Fibroblast of lung (primary cell): ENCODE measurements at regions not wholly inside any gene's neighbourhood (a gene's known extent, or its start where the extent isn't known, plus 50 kb on each side); places are given as distances from the start of the nearest gene placed in this dataset.
"Not testable (repeated sequence)": the region's sequence is repeated elsewhere in the genome, so short reads cannot be mapped to it uniquely, and the experiment has no call there.

Experiments used
- DNase-seq, 2 donors: peaks; one replicate each; pipeline versions ENCODE4 v3.0.0 to v3.0.0-alpha.2; 2010; ENCODE audit warnings: low read depth in 2 of 2
- H2AFZ ChIP-seq: 2 replicates; pipeline ENCODE4 v1.5.1; 2012; ENCODE audit warnings: low read length, control low read depth, inconsistent platforms
- H3K27ac ChIP-seq: 2 replicates; pipeline ENCODE4 v1.5.1; 2011; ENCODE audit warnings: low read length, control low read depth; ENCODE audit not compliant: insufficient read depth
- H3K27me3 ChIP-seq: 2 replicates; pipeline ENCODE4 v1.5.1; 2011; ENCODE audit warnings: mild to moderate bottlenecking, low read length; ENCODE audit not compliant: control insufficient read depth, insufficient read depth
- H3K36me3 ChIP-seq: 2 replicates; pipeline ENCODE4 v1.5.1; 2011; ENCODE audit warnings: low read length; ENCODE audit not compliant: control insufficient read depth, insufficient read depth
- H3K4me1 ChIP-seq: 2 replicates; pipeline ENCODE4 v1.5.1; 2011; ENCODE audit warnings: low read length; ENCODE audit not compliant: control insufficient read depth, insufficient read depth; ENCODE audit errors: extremely low read depth
- H3K4me2 ChIP-seq: 2 replicates; pipeline ENCODE4 v1.5.1; 2011; ENCODE audit warnings: low read length, control low read depth; ENCODE audit not compliant: insufficient read depth; ENCODE audit errors: extremely low read depth
- H3K4me3 ChIP-seq, 4 experiments: fragments of 200-600 bp in 1 of 4; sonication (generic) in 1 of 4; replicated peaks in 1 of 4; 2 replicates each; pipeline ENCODE4 v1.5.1; 2011 to 2016; ENCODE audit warnings: low read length in 4 of 4, low read depth in 3 of 4, mild to moderate bottlenecking in 3 of 4, control low read depth in 2 of 4, inconsistent platforms in 1 of 4, mixed read lengths in 1 of 4; ENCODE audit not compliant: insufficient read depth in 1 of 4; ENCODE audit errors: control extremely low read depth in 1 of 4
- H3K79me2 ChIP-seq: 2 replicates; pipeline ENCODE4 v1.5.1; 2012; ENCODE audit warnings: mild to moderate bottlenecking, low read length, inconsistent platforms; ENCODE audit not compliant: control insufficient read depth, insufficient read depth
- H3K9ac ChIP-seq: 2 replicates; pipeline ENCODE4 v1.5.1; 2011; ENCODE audit warnings: mild to moderate bottlenecking, low read length, control low read depth; ENCODE audit not compliant: insufficient read depth
- H3K9me3 ChIP-seq: 2 replicates; pipeline ENCODE4 v1.5.1; 2012; ENCODE audit warnings: low read depth, low read length; ENCODE audit not compliant: control insufficient read depth, insufficient read depth
- H4K20me1 ChIP-seq: 2 replicates; pipeline ENCODE4 v1.5.1; 2011; ENCODE audit warnings: low read length; ENCODE audit not compliant: control insufficient read depth, insufficient read depth; ENCODE audit errors: extremely low read depth
- CTCF ChIP-seq, 2 donors: IDR thresholded peaks in 1 of 2; conservative IDR thresholded peaks in 1 of 2; 1 replicate in 1 of 2; 2 replicates in 1 of 2; pipeline ENCODE4 v1.5.1; 2011 to 2012; ENCODE audit warnings: low read length in 2 of 2, control low read depth in 1 of 2, inconsistent platforms in 1 of 2, low read depth in 1 of 2, mild to moderate bottlenecking in 1 of 2
- EZH2 ChIP-seq: IDR thresholded peaks from 2 replicates; pipeline ENCODE4 v1.5.1; 2012; ENCODE audit warnings: low read length, control low read depth, mild to moderate bottlenecking; ENCODE audit errors: missing control alignments

GRCh38 chr1:192497214-192497794 is 78.3 kb upstream of the RGS1 start:
- no peak overlapping the region for H3K27ac ChIP-seq
- no peak overlapping the region for H3K4me2 ChIP-seq
- H3K79me2 ChIP-seq: no peaks in the 10 kb centered on the region
- H3K4me3 ChIP-seq: no peak overlapping the region
- H3K4me1 ChIP-seq: no peaks in the 10 kb centered on the region
- no peak overlapping the region for H3K9ac ChIP-seq
- no peaks in the 10 kb centered on the region for H3K9me3 ChIP-seq
- TF ChIP-seq EZH2: no peak
- no peak for TF ChIP-seq CTCF (conservative IDR thresholded peaks at IDR 0.05 in 1 of 2, IDR thresholded peaks at IDR 0.05 in 1 of 2; ENCODE audit: low read depth in 1 of 2, low read length in 2 of 2)
- no peak for DNase-seq
- no peaks in the 10 kb centered on the region for H4K20me1 ChIP-seq
- H2AFZ ChIP-seq: no peak overlapping the region
- no peaks in the 10 kb centered on the region for H3K36me3 ChIP-seq
- H3K27me3 ChIP-seq: no peaks in the 10 kb centered on the region

DNA sequence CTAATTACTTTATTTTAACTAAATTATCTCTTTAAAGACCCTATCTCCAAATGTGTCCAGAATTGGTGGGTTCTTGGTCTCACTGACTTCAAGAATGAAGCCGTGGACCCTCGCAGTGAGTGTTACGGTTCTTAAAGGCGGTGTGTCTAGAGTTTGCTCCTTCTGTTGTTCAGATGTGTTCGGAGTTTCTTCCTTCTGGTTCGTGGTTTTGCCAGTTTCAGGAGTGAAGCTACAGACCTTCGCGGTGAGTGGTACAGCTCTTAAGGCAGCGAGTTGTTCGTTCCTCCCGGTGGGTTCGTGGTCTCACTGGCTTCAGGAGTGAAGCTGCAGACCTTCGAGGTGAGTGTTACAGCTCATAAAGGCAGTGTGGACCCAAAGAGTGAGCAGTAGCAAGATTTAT is 77.5 kb upstream of the RGS1 start:
- not testable (repeated sequence) for H4K20me1 ChIP-seq, H3K4me1 ChIP-seq, H3K79me2 ChIP-seq, H3K9ac ChIP-seq, H3K27me3 ChIP-seq, H3K4me3 ChIP-seq, DNase-seq, H3K36me3 ChIP-seq, H3K27ac ChIP-seq, H3K9me3 ChIP-seq, H3K4me2 ChIP-seq, H2AFZ ChIP-seq

DNA sequence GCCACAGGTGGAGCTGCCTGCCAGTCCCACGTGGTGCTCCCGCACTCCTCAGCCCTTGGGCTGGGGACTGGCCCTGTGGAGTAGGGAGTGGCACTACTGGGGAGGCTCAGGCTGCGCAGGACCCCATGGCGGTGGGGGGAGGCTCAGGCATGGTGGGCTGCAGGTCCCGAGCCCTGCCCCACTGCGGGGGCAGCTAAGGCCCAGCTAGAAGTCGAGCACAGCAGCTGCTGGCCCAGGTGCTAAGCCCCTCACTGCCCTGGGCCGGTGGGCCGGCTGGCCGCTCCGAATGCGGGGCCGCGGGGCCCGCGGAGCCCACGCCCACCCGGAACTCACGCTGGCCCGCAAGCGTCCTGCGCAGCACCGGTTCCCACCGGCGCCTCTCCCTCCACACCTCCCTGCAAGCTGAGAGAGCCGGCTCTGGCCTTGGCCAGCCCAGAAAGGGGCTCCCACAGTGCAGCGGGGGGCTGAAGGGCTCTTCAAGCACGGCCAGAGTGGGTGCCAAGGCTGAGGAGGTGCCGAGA is 76.5 kb upstream of the RGS1 start:
- not testable (repeated sequence) for H3K4me1 ChIP-seq, H3K4me3 ChIP-seq, H3K36me3 ChIP-seq, DNase-seq, H3K27me3 ChIP-seq, H3K9ac ChIP-seq, H4K20me1 ChIP-seq, H3K27ac ChIP-seq, H3K79me2 ChIP-seq, H3K4me2 ChIP-seq, H2AFZ ChIP-seq, H3K9me3 ChIP-seq

DNA sequence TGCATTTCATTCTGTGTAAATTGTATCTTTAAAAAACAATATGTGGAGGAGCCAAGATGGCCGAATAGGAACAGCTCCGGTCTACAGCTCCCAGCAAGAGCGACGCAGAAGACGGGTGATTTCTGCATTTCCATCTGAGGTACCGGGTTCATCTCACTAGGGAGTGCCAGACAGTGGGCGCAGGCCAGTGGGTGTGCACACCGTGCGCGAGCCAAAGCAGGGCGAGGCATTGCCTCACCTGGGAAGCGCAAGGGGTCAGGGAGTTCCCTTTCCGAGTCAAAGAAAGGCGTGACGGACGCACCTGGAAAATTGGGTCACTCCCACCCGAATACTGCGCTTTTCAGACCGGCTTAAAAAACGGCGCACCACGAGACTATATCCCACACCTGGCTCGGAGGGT is 75.0 kb upstream of the RGS1 start:
- H3K4me1 ChIP-seq, H3K4me2 ChIP-seq, H3K36me3 ChIP-seq, H3K4me3 ChIP-seq, H4K20me1 ChIP-seq, H3K27me3 ChIP-seq, H2AFZ ChIP-seq, H3K9me3 ChIP-seq, H3K9ac ChIP-seq, H3K27ac ChIP-seq, H3K79me2 ChIP-seq, DNase-seq: not testable (repeated sequence)
